Adrenal gland (tissue), 9 donors: ENCODE measurements at regions not wholly inside any gene's neighbourhood (a gene's known extent, or its start where the extent isn't known, plus 50 kb on each side); places are given as distances from the start of the nearest gene placed in this dataset.

Experiments used
- DNase-seq, 7 donors: peaks; one replicate each; pipeline ENCODE4 v3.0.0-alpha.2; 2019 to 2020
- H3K27ac ChIP-seq, 5 donors: fragments of 200-600 bp; sonication (generic) in 4 of 5; 1 replicate in 3 of 5; 2 replicates in 2 of 5; pipeline versions ENCODE4 v1.5.1 to v1.8.0; 2016 to 2020; ENCODE audit warnings: mild to moderate bottlenecking in 1 of 5
- H3K27me3 ChIP-seq: fragments of 200-600 bp; 2 replicates; pipeline ENCODE4 v1.8.0; 2021
- H3K36me3 ChIP-seq, 2 donors: fragments of 200-600 bp; replicated peaks in 1 of 2; 1 replicate in 1 of 2; 2 replicates in 1 of 2; pipeline versions ENCODE4 v1.5.1 to v1.8.0; 2018 to 2022
- H3K4me1 ChIP-seq, 2 donors: fragments of 200-600 bp; replicated peaks in 1 of 2; 1 replicate in 1 of 2; 2 replicates in 1 of 2; pipeline versions ENCODE4 v1.5.1 to v1.8.0; 2018 to 2021
- H3K4me3 ChIP-seq, 4 donors: fragments of 200-600 bp; sonication (generic) in 3 of 4; one replicate each; pipeline ENCODE4 v1.5.1; 2016 to 2018
- H3K9me3 ChIP-seq, 3 donors: fragments of 200-600 bp; sonication (generic) in 1 of 3; replicated peaks in 1 of 3; 1 replicate in 2 of 3; 2 replicates in 1 of 3; pipeline versions ENCODE4 v1.5.1 to v1.8.0; 2016 to 2021
- CTCF ChIP-seq, 6 experiments: fragments of 450-650 bp in 4 of 6; fragments of 200-600 bp in 2 of 6; sonication (generic) in 1 of 6; IDR thresholded peaks; 1 replicate in 5 of 6; 2 replicates in 1 of 6; pipeline versions ENCODE4 v1.5.1 to v1.8.0; 2016 to 2021; ENCODE audit warnings: antibody characterized with exemption in 6 of 6, mild to moderate bottlenecking in 2 of 6, moderate library complexity in 1 of 6
- POLR2A ChIP-seq, 2 donors: fragments of 450-650 bp; IDR thresholded peaks; one replicate each; pipeline ENCODE4 v1.6.1; 2017; ENCODE audit warnings: antibody characterized with exemption in 2 of 2, mild to moderate bottlenecking in 2 of 2, moderate library complexity in 1 of 2
- WGBS, 4 donors: extraction: QIAGEN DNeasy Blood & Tissue Kit in 2 of 4; methylation state at CpG; one replicate each; pipeline versions ENCODE4 v1.1.5 to v1.1.7; 2013 to 2017; 5-methylcytosine and 5-hydroxymethylcytosine counted together
- intact Hi-C, 2 donors: fragments of 100-400 bp; cut with DNase I; formaldehyde crosslinking; loops; one replicate each; pipeline versions ENCODE4 v1.14.1 to v1.15.0; 2022 to 2023
- small RNA-seq, 2 donors: library from RNA; depleted of rRNA; stranded (forward); fragments of <200 nt; gene quantifications; one replicate each; pipeline ENCODE3, GENCODE V24; 2016
- donor health status: healthy with polysubstance abuse.
- donor health status: Bipolar disorder and iron deficiency.
- donor health status: DM: yes; HTN: yes; CAD: no.
- donor health status: DM: no; HTN: no; CAD: no.
- donor health status: DM: no; HTN: no; CAD: no.

DNA sequence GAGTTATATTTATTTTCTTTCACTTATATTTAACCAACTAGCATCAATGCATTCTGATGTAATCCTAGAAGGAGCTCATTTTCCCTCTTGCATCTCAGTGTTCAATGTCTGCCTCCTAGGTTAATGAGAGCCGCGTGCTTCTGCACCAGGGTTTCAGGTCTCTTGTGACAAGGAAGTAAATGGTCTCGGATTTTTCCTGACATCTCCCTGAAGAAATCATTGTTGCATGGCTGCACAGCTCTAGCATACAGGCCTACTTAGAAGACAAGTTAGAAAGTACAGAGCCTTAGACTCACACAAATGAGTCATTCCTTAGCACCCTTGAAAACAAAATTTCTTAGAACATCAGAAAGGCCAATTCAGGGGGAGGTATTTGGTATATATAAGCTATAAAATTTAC is 57.2 kb upstream of the KLF12 start:
- no peak overlapping the region for H3K4me3 ChIP-seq
- WGBS, 4 donors = 72 to 76% (median 73%) methylated on average over 3 of the region's 3 CpGs
- intact Hi-C loops = no loop called here
- H3K27me3 ChIP-seq = no peaks in the 10 kb centered on the region
- H3K4me1 ChIP-seq = no peaks in the 10 kb centered on the region
- no peak overlapping the region for H3K27ac ChIP-seq
- no peaks in the 10 kb centered on the region for H3K9me3 ChIP-seq
- H3K36me3 ChIP-seq = no peaks in the 10 kb centered on the region
- TF ChIP-seq POLR2A (IDR thresholded peaks at IDR 0.05) (no peak), CTCF (IDR thresholded peaks at IDR 0.05) (no peak)
- DNase-seq = no peak

- TF ChIP-seq POLR2A (IDR thresholded peaks at IDR 0.05) = no peak
- TF ChIP-seq CTCF (IDR thresholded peaks at IDR 0.05) = no peak
- no peak overlapping the region for H3K4me3 ChIP-seq
- no peak for DNase-seq
- H3K9me3 ChIP-seq = no peaks in the 10 kb centered on the region
- no peaks in the 10 kb centered on the region for H3K4me1 ChIP-seq
- no peaks in the 10 kb centered on the region for H3K27me3 ChIP-seq
- intact Hi-C loops = no loop called here
- no peak overlapping the region for H3K27ac ChIP-seq
- no peaks in the 10 kb centered on the region for H3K36me3 ChIP-seq
- 31 to 52% (median 44%) methylated on average over 1 of the region's 1 CpG for WGBS, 4 donors
These were observed 56.8 kb upstream of the KLF12 start for GRCh38 chr13:74190999-74191398.

DNA sequence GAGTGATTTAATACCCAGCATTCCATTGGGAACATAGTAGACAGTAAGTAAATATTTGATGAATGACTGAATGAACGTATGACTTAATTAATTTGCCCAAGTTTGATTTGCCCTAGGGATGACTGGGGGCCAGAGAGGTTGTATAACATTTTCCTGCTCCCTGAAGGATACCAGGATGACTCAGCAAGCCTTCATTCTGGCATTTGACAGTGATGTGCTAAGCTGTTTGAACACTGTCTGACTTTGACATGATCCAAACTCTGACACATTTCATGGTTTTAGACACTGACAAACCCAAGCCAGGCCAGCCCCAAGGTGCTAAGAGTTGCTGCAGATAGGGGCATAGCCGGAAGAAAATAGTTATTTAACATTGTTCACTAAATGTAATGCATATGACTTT is 53.4 kb upstream of the KLF12 start:
- intact Hi-C loops = no loop called here
- Histone ChIP-seq H3K27ac (no peak overlapping the region), H3K4me3 (no peak overlapping the region), H3K27me3 (no peaks in the 10 kb centered on the region), H3K9me3 (no peaks in the 10 kb centered on the region), H3K4me1 (no peaks in the 10 kb centered on the region), H3K36me3 (no peaks in the 10 kb centered on the region)
- no peak for TF ChIP-seq POLR2A (IDR thresholded peaks at IDR 0.05)
- TF ChIP-seq CTCF (IDR thresholded peaks at IDR 0.05) = no peak
- WGBS, 4 donors = 50 to 67% (median 62%) methylated on average over 2 of the region's 2 CpGs
- no peak for DNase-seq

- no peak for DNase-seq
- Histone ChIP-seq H3K4me1 (no peaks in the 10 kb centered on the region), H3K9me3 (no peaks in the 10 kb centered on the region), H3K36me3 (no peaks in the 10 kb centered on the region), H3K27ac (no peak overlapping the region), H3K27me3 (no peaks in the 10 kb centered on the region), H3K4me3 (no peak overlapping the region)
- TF ChIP-seq POLR2A (IDR thresholded peaks at IDR 0.05) (no peak), CTCF (IDR thresholded peaks at IDR 0.05) (no peak)
- intact Hi-C loops = no loop called here
- WGBS, 4 donors = 81 to 89% (median 87%) methylated on average over 1 of the region's 1 CpG
These were observed 50.1 kb upstream of the KLF12 start for GRCh38 chr13:74184283-74184682.

Small RNA genes lying in the stretch of these regions (small RNA-seq; reads per million reads assigned to genes)
- gene RNU6-38P = 0 reads per million in 2 donors
- 0 reads per million in 2 donors for gene RNY1P5
